AG09309 (cell line): ENCODE measurements at regions not wholly inside any gene's neighbourhood (a gene's known extent, or its start where the extent isn't known, plus 50 kb on each side); places are given as distances from the start of the nearest gene placed in this dataset.

ENCODE experiments used
- DNase-seq: peaks from one replicate; pipeline ENCODE4 v3.0.0-alpha.2; 2010; ENCODE audit warnings: low read depth
- H3K4me3 ChIP-seq: 2 replicates; pipeline ENCODE4 v1.5.1; 2011; ENCODE audit warnings: mild to moderate bottlenecking, low read depth, low read length, moderate library complexity; ENCODE audit not compliant: control insufficient read depth
- TF ChIP-seq, protein P1 (sequence below): IDR thresholded peaks from 2 replicates; pipeline ENCODE4 v1.5.1; 2011; ENCODE audit warnings: mild to moderate bottlenecking, low read depth, low read length, inconsistent platforms; ENCODE audit not compliant: insufficient read depth, control insufficient read depth; ENCODE audit errors: missing control alignments

DNA sequence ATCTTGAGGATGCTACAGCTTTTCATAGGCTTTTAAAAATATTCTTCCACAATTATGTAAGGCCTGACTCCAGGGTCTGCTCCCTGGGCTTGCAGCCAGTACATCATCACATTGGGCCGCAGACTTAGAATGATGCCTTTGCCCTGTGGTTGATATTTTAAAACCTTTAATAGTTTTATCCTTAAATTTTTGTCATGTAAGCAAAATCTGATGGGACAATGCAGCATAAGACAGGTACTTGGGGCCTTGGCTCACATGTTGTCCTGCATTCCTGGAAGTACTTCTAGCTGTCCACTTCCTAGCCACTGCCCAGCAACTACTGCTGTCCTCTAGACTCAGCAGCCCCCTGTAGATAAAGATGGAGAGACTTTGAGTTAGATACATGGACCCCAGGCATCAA, 197.3 kb upstream of the SLITRK3 start:
- TF ChIP-seq, protein P1, sequence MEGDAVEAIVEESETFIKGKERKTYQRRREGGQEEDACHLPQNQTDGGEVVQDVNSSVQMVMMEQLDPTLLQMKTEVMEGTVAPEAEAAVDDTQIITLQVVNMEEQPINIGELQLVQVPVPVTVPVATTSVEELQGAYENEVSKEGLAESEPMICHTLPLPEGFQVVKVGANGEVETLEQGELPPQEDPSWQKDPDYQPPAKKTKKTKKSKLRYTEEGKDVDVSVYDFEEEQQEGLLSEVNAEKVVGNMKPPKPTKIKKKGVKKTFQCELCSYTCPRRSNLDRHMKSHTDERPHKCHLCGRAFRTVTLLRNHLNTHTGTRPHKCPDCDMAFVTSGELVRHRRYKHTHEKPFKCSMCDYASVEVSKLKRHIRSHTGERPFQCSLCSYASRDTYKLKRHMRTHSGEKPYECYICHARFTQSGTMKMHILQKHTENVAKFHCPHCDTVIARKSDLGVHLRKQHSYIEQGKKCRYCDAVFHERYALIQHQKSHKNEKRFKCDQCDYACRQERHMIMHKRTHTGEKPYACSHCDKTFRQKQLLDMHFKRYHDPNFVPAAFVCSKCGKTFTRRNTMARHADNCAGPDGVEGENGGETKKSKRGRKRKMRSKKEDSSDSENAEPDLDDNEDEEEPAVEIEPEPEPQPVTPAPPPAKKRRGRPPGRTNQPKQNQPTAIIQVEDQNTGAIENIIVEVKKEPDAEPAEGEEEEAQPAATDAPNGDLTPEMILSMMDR, result no peak
- H3K4me3 ChIP-seq, result no peak overlapping the region
- DNase-seq, result no peak

DNA sequence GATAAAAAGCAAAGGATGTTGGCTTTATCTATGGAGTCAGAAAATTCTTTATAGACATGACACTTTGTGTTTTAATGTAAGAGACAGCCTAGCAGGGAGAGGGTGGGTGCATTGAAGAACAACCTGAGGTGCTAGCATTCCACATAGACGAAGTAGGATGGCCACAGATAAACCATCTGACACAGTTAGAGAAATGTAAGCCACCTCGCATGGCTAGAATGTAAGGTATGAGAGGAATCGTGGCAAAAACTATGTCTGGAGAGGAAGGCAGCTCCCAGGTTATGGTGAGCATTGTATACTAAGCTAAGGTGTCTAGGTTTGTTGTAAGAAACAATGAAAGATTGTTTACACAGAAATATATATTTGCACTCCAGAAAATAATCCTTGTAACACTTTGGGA, 194.0 kb upstream of the SLITRK3 start:
- TF ChIP-seq, protein P1, result no peak

DNA sequence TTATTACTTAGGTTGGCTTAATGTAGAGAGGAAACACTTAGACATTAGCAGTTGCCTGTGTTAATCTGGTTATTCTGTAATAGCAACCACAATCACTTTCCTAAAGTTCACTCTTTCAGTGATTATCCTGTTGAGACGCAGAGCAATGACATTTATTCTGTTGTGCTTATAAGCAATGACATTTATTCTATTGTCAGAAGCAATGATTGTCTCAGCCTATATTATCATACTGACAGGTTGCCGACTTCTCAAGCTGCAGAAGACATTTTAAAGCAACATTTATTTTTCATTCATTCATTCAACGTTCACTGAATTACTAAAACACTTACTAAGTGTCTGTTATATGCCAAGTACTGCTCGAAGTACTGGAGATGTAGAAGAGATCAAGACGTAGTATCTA, 193.5 kb upstream of the SLITRK3 start:
- DNase-seq, result no peak
- no peak overlapping the region for H3K4me3 ChIP-seq
- TF ChIP-seq, protein P1, result no peak

More for the DNA sequence above, 194.0 kb upstream of the SLITRK3 start:
- DNase-seq, result no peak
- no peak overlapping the region for H3K4me3 ChIP-seq

DNA sequence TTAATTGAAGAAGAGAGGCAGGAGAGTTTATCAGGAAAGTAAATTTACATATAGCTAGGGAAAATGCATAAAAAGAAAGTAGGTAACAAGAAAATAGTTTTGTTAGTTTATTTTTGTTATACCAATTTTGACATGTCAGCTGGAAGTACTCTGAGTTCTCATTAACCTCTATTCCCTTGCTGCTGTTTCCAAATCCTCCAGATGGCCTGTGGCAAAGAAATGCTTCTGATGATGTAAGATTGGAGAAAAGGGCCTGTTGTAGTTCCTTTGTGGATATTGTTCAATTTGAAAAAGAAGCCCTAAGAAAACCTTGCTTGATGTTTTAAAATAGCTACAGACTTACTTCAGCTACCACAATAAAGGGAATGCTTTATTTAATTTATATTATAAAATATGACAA, 192.9 kb upstream of the SLITRK3 start:
- DNase-seq, result no peak
- no peak overlapping the region for H3K4me3 ChIP-seq
- TF ChIP-seq, protein P1, result no peak

DNA sequence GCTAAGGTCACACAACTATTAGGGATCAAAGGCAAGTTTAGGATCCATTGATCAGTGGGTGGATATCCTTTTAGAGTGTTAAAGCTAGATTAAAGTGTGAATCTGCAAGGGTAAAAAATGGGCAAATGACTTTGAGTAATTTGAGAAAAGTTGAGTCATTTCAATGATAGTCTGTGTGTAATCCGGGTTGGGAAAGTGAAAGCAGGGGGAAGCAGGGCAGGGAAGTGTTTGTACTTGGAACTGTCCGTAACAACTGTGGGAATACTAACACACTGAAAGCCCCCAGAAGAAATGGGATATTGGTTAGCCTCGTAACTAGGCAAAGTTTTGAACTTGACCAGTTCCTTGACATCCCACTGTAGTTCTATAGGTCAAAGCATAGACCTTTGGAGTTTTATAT, 187.2 kb upstream of the SLITRK3 start:
- H3K4me3 ChIP-seq, result no peak overlapping the region
- TF ChIP-seq, protein P1, result no peak
- no peak for DNase-seq

DNA sequence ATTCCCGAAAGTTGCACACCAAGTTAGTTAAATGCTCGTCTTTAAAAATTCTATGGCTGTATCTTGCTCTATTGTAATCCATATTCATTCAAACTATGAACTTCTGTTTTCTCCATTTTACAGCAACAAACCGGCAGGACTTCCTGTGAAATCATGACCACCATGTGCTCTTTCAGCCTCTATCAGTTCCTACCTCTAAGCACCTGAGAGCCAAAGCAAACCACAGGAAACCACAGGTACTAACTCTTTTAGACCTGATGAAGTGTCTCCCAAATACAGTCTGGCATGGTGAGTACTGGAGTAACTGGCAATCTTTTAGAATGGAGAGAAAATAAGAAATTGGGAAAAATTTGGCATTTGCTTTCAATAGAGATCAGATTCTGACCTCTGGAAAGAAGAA, 186.5 kb upstream of the SLITRK3 start:
- TF ChIP-seq, protein P1, result no peak
- DNase-seq, result no peak
- H3K4me3 ChIP-seq, result no peak overlapping the region

DNA sequence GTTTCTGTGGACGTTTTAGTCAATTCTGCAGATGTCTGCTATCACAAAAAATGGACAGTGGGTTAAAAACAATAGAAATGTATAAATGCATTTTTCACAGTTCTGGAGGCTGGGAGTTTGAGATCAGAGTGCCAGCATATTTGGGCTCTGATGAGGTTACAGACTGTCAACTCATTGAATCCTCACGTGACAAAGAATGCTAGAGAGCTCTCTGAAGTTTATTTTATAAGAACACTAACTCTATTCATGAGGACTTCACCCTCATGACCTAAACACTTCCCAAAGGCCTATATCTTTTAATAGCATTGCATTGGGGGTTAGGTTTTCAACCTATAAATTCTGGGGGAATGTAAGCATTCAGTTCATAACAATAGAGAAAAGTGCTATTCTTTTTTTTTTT, 182.6 kb upstream of the SLITRK3 start:
- TF ChIP-seq, protein P1, result no peak
- no peak for DNase-seq
- H3K4me3 ChIP-seq, result no peak overlapping the region
